ENCODE measurements at regions not wholly inside any gene's neighbourhood (a gene's known extent, or its start where the extent isn't known, plus 50 kb on each side); places are given as distances from the start of the nearest gene placed in this dataset.
"Not testable (repeated sequence)": the region's sequence is repeated elsewhere in the genome, so short reads cannot be mapped to it uniquely, and the experiment has no call there.

GRCh38 chr17:22337467-22337866 is 645.1 kb downstream of the KCNJ18 start:
- Mint-ChIP-seq H3K27ac (ENCODE audit: unreplicated experiment) (no peak overlapping the region), H3K9me3 (peaks cover 2% of the 10 kb centered on the region), H3K4me3 (no peak overlapping the region), H3K27me3 (ENCODE audit: low read depth) (no peaks in the 10 kb centered on the region), H3K36me3 (ENCODE audit: low read depth) (peaks cover 2% of the 10 kb centered on the region), H3K4me1 (no peaks in the 10 kb centered on the region)
- TF ChIP-seq CTCF (conservative IDR thresholded peaks at IDR 0.05), result no peak
- DNase-seq (ENCODE audit: low read depth, low spot score), result no peak

GRCh38 chr17:22356603-22357002 is 664.3 kb downstream of the KCNJ18 start:
- H3K4me1 Mint-ChIP-seq; DNase-seq (ENCODE audit: low read depth, low spot score); H3K4me3 Mint-ChIP-seq; H3K27ac Mint-ChIP-seq (ENCODE audit: unreplicated experiment); H3K27me3 Mint-ChIP-seq (ENCODE audit: low read depth); H3K36me3 Mint-ChIP-seq (ENCODE audit: low read depth): not testable (repeated sequence)
- peaks cover 13% of the 10 kb centered on the region for H3K9me3 Mint-ChIP-seq

GRCh38 chr17:22370988-22371387 is 678.7 kb downstream of the KCNJ18 start:
- not testable (repeated sequence) for H3K27me3 Mint-ChIP-seq (ENCODE audit: low read depth); H3K9me3 Mint-ChIP-seq; H3K4me1 Mint-ChIP-seq; DNase-seq (ENCODE audit: low read depth, low spot score); H3K36me3 Mint-ChIP-seq (ENCODE audit: low read depth); H3K4me3 Mint-ChIP-seq; H3K27ac Mint-ChIP-seq (ENCODE audit: unreplicated experiment)

- no peak overlapping the region for H3K27ac Mint-ChIP-seq (ENCODE audit: unreplicated experiment)
- H3K36me3 Mint-ChIP-seq (ENCODE audit: low read depth), result peaks cover 6% of the 10 kb centered on the region
- TF ChIP-seq CTCF (conservative IDR thresholded peaks at IDR 0.05), result no peak
- peaks cover 8% of the 10 kb centered on the region for H3K9me3 Mint-ChIP-seq
- DNase-seq (ENCODE audit: low read depth, low spot score), result no peak
- no peak overlapping the region for H3K4me3 Mint-ChIP-seq
- no peaks in the 10 kb centered on the region for H3K4me1 Mint-ChIP-seq
- no peaks in the 10 kb centered on the region for H3K27me3 Mint-ChIP-seq (ENCODE audit: low read depth)
Observed at GRCh38 chr17:22373911-22374310, 681.6 kb downstream of the KCNJ18 start.

DNA sequence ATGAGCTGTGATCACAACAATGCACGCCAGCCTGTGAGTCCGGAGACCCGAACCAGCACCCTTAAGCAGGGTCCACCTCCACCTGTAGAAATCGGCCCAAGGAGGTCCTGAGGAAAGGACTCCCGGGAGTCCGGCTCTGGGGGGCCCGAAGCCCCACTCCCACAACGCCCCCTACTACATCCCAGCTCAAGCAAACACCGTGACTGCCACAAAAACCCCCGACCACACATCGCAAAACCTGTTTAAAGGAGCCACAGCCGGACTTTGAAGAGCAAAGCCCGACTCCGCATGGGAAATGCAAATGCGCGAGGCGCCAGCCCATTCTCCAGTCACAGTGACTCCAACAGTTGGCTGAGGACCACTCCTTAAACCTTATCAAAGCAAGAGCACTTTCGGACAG is 682.4 kb downstream of the KCNJ18 start:
- TF ChIP-seq CTCF (conservative IDR thresholded peaks at IDR 0.05), result no peak
- Mint-ChIP-seq H3K27ac (ENCODE audit: unreplicated experiment) (no peak overlapping the region), H3K27me3 (ENCODE audit: low read depth) (no peaks in the 10 kb centered on the region), H3K36me3 (ENCODE audit: low read depth) (peaks cover 6% of the 10 kb centered on the region), H3K4me1 (no peaks in the 10 kb centered on the region), H3K4me3 (no peak overlapping the region), H3K9me3 (peaks cover 8% of the 10 kb centered on the region)
- no peak for DNase-seq (ENCODE audit: low read depth, low spot score)

- not testable (repeated sequence) for H3K27ac Mint-ChIP-seq (ENCODE audit: unreplicated experiment); H3K36me3 Mint-ChIP-seq (ENCODE audit: low read depth); DNase-seq (ENCODE audit: low read depth, low spot score); H3K27me3 Mint-ChIP-seq (ENCODE audit: low read depth); H3K4me3 Mint-ChIP-seq; H3K4me1 Mint-ChIP-seq; H3K9me3 Mint-ChIP-seq
Observed at GRCh38 chr17:22376747-22377146, 684.4 kb downstream of the KCNJ18 start.

GRCh38 chr17:22378748-22379147 is 686.4 kb downstream of the KCNJ18 start:
- not testable (repeated sequence) for H3K27ac Mint-ChIP-seq (ENCODE audit: unreplicated experiment); H3K9me3 Mint-ChIP-seq; H3K4me1 Mint-ChIP-seq; H3K36me3 Mint-ChIP-seq (ENCODE audit: low read depth); DNase-seq (ENCODE audit: low read depth, low spot score); H3K27me3 Mint-ChIP-seq (ENCODE audit: low read depth); H3K4me3 Mint-ChIP-seq

GRCh38 chr17:22381589-22381988 is 689.3 kb downstream of the KCNJ18 start:
- not testable (repeated sequence) for H3K27ac Mint-ChIP-seq (ENCODE audit: unreplicated experiment); H3K4me3 Mint-ChIP-seq; DNase-seq (ENCODE audit: low read depth, low spot score); H3K27me3 Mint-ChIP-seq (ENCODE audit: low read depth); H3K4me1 Mint-ChIP-seq; H3K36me3 Mint-ChIP-seq (ENCODE audit: low read depth); H3K9me3 Mint-ChIP-seq

GRCh38 chr17:22383772-22384460 is 691.6 kb downstream of the KCNJ18 start:
- not testable (repeated sequence) for H3K4me1 Mint-ChIP-seq; H3K9me3 Mint-ChIP-seq; H3K27me3 Mint-ChIP-seq (ENCODE audit: low read depth); H3K36me3 Mint-ChIP-seq (ENCODE audit: low read depth); H3K27ac Mint-ChIP-seq (ENCODE audit: unreplicated experiment); DNase-seq (ENCODE audit: low read depth, low spot score); H3K4me3 Mint-ChIP-seq

GRCh38 chr17:22384461-22384800 is 692.1 kb downstream of the KCNJ18 start:
- not testable (repeated sequence) for H3K36me3 Mint-ChIP-seq (ENCODE audit: low read depth); H3K9me3 Mint-ChIP-seq; DNase-seq (ENCODE audit: low read depth, low spot score); H3K27ac Mint-ChIP-seq (ENCODE audit: unreplicated experiment); H3K27me3 Mint-ChIP-seq (ENCODE audit: low read depth); H3K4me3 Mint-ChIP-seq; H3K4me1 Mint-ChIP-seq

DNA sequence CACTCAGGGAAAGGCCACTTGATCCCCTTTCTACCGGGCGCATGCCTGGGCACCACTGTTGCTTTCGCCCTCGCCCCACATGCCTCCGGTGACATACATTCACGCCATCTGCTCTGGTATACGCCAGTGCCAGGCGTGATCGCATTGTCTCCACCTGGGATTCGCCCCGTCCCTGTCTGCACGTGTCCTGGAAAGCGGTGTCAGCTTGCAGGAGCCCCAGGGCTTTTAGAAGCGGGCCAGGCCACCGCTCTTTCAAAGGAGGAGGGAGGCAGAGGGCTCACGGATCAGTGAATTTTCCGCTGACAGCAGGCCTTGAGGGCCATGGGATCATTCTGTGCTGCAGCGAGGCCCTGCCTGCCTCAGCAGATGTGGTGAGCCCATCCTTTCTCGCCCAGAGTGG is 706.1 kb downstream of the KCNJ18 start:
- not testable (repeated sequence) for H3K4me1 Mint-ChIP-seq; H3K9me3 Mint-ChIP-seq; H3K36me3 Mint-ChIP-seq (ENCODE audit: low read depth); DNase-seq (ENCODE audit: low read depth, low spot score); H3K27me3 Mint-ChIP-seq (ENCODE audit: low read depth); H3K27ac Mint-ChIP-seq (ENCODE audit: unreplicated experiment); H3K4me3 Mint-ChIP-seq

Data from neural crest cell (in vitro differentiated cells).